Activated CD8-positive, alpha-beta memory T cell treated with anti-CD3 and anti-CD28 coated beads, Interleukin-2, amount 10 ng/mL, durations not matched to agents 7 days and 5 days (primary cell): ENCODE measurements at regions not wholly inside any gene's neighbourhood (a gene's known extent, or its start where the extent isn't known, plus 50 kb on each side); places are given as distances from the start of the nearest gene placed in this dataset.

ENCODE experiments used
- ATAC-seq: fragments of 150-1000 bp; cut with Tn5 transposase; one replicate; pipeline ENCODE4 v1.10.0; 2021; ENCODE audit warnings: moderate library complexity
- CTCF ChIA-PET: fragments of 350-600 bp; sonication (Branson Sonifier 250); formaldehyde crosslinking; loops from one replicate; lab custom pipeline; 2021; ENCODE audit warnings: antibody characterized with exemption; lab: Charles Lee
- DNase-seq: peaks from one replicate; pipeline ENCODE4 v3.0.0-alpha.2; 2020
- H3K27ac Mint-ChIP-seq: one replicate; pipeline ENCODE4 v1.8.0; 2021; ENCODE audit warnings: mild to moderate bottlenecking, mixed read lengths
- H3K27me3 Mint-ChIP-seq: one replicate; pipeline ENCODE4 v1.8.0; 2021; ENCODE audit warnings: mixed read lengths
- H3K36me3 Mint-ChIP-seq: one replicate; pipeline ENCODE4 v1.8.0; 2021; ENCODE audit warnings: mild to moderate bottlenecking, mixed read lengths
- H3K4me1 Mint-ChIP-seq: one replicate; pipeline ENCODE4 v1.8.0; 2021; ENCODE audit warnings: mixed read lengths
- H3K4me3 Mint-ChIP-seq: one replicate; pipeline ENCODE4 v1.8.0; 2021; ENCODE audit warnings: mild to moderate bottlenecking, moderate library complexity, mixed read lengths
- H3K9me3 Mint-ChIP-seq: one replicate; pipeline ENCODE4 v1.8.0; 2022; ENCODE audit warnings: low read depth, mixed read lengths

GRCh38 chr6:11633741-11634509, 96.4 kb downstream of the TMEM170B start:
- CTCF ChIA-PET = no interaction called here
- no peak for DNase-seq
- Mint-ChIP-seq H3K36me3 (no peaks in the 10 kb centered on the region), H3K27ac (no peak overlapping the region), H3K4me1 (no peaks in the 10 kb centered on the region), H3K9me3 (no peaks in the 10 kb centered on the region), H3K4me3 (no peak overlapping the region), H3K27me3 (peaks cover 13% of the 10 kb centered on the region)
- no peak for ATAC-seq

- H3K27me3 Mint-ChIP-seq = peaks cover 11% of the 10 kb centered on the region
- H3K36me3 Mint-ChIP-seq = no peaks in the 10 kb centered on the region
- H3K27ac Mint-ChIP-seq = no peak overlapping the region
- no peak overlapping the region for H3K4me3 Mint-ChIP-seq
- CTCF ChIA-PET = no interaction called here
- H3K4me1 Mint-ChIP-seq = no peaks in the 10 kb centered on the region
- no peaks in the 10 kb centered on the region for H3K9me3 Mint-ChIP-seq
- DNase-seq (no peak), ATAC-seq (no peak)
Measured at GRCh38 chr6:11634948-11635347, 97.4 kb downstream of the TMEM170B start.

GRCh38 chr6:11636121-11636520, 98.6 kb downstream of the TMEM170B start:
- no peak for DNase-seq
- H3K36me3 Mint-ChIP-seq = no peaks in the 10 kb centered on the region
- H3K4me1 Mint-ChIP-seq = no peaks in the 10 kb centered on the region
- peaks cover 5% of the 10 kb centered on the region for H3K27me3 Mint-ChIP-seq
- H3K9me3 Mint-ChIP-seq = no peaks in the 10 kb centered on the region
- CTCF ChIA-PET = no interaction called here
- H3K4me3 Mint-ChIP-seq = no peak overlapping the region
- ATAC-seq = no peak
- H3K27ac Mint-ChIP-seq = no peak overlapping the region

GRCh38 chr6:11637266-11637665, 99.7 kb downstream of the TMEM170B start:
- no peaks in the 10 kb centered on the region for H3K36me3 Mint-ChIP-seq

GRCh38 chr6:11639376-11640235, 102.1 kb downstream of the TMEM170B start:
- ATAC-seq (no peak), DNase-seq (no peak)
- Mint-ChIP-seq H3K4me1 (no peaks in the 10 kb centered on the region), H3K27ac (no peak overlapping the region), H3K4me3 (no peak overlapping the region), H3K9me3 (no peaks in the 10 kb centered on the region), H3K36me3 (no peaks in the 10 kb centered on the region), H3K27me3 (peaks cover 13% of the 10 kb centered on the region)
- CTCF ChIA-PET = interaction anchor here (0.7 kb wide), 1 partner anchor 15 kb away, joined by 3 read pairs; no protein-coding TSS in a partner anchor

More at GRCh38 chr6:11637266-11637665, 99.7 kb downstream of the TMEM170B start:
- H3K9me3 Mint-ChIP-seq = no peaks in the 10 kb centered on the region
- peaks cover 10% of the 10 kb centered on the region for H3K27me3 Mint-ChIP-seq
- no peak for ATAC-seq
- no peak for DNase-seq
- H3K27ac Mint-ChIP-seq = no peak overlapping the region
- CTCF ChIA-PET = no interaction called here
- no peak overlapping the region for H3K4me3 Mint-ChIP-seq
- H3K4me1 Mint-ChIP-seq = no peaks in the 10 kb centered on the region

GRCh38 chr6:11640486-11640885, 102.9 kb downstream of the TMEM170B start:
- H3K27ac Mint-ChIP-seq = no peak overlapping the region
- no peak for ATAC-seq

GRCh38 chr6:11644071-11644470, 106.5 kb downstream of the TMEM170B start:
- Mint-ChIP-seq H3K4me1 (no peaks in the 10 kb centered on the region), H3K9me3 (no peaks in the 10 kb centered on the region), H3K36me3 (no peaks in the 10 kb centered on the region), H3K27me3 (peaks cover 39% of the 10 kb centered on the region), H3K27ac (no peak overlapping the region), H3K4me3 (no peak overlapping the region)
- no peak for ATAC-seq
- CTCF ChIA-PET = interaction anchor here (0.6 kb wide), 1 partner anchor 11 kb away, joined by 4 read pairs; no protein-coding TSS in a partner anchor
- no peak for DNase-seq

More at GRCh38 chr6:11640486-11640885, 102.9 kb downstream of the TMEM170B start:
- CTCF ChIA-PET = interaction anchor here (0.7 kb wide), 1 partner anchor 14 kb away, joined by 3 read pairs; no protein-coding TSS in a partner anchor
- no peaks in the 10 kb centered on the region for H3K4me1 Mint-ChIP-seq
- no peaks in the 10 kb centered on the region for H3K36me3 Mint-ChIP-seq
- no peaks in the 10 kb centered on the region for H3K9me3 Mint-ChIP-seq
- no peak for DNase-seq
- no peak overlapping the region for H3K4me3 Mint-ChIP-seq
- peaks cover 21% of the 10 kb centered on the region for H3K27me3 Mint-ChIP-seq

- Mint-ChIP-seq H3K9me3 (no peaks in the 10 kb centered on the region), H3K36me3 (no peaks in the 10 kb centered on the region), H3K4me3 (no peak overlapping the region), H3K27me3 (peaks cover 38% of the 10 kb centered on the region), H3K4me1 (no peaks in the 10 kb centered on the region), H3K27ac (no peak overlapping the region)
- CTCF ChIA-PET = no interaction called here
- DNase-seq (no peak), ATAC-seq (no peak)
Measured at GRCh38 chr6:11644601-11645000, 107.1 kb downstream of the TMEM170B start.

- H3K27me3 Mint-ChIP-seq = peaks cover 36% of the 10 kb centered on the region
- H3K36me3 Mint-ChIP-seq = no peaks in the 10 kb centered on the region
- H3K9me3 Mint-ChIP-seq = no peaks in the 10 kb centered on the region
- no peak overlapping the region for H3K27ac Mint-ChIP-seq
- CTCF ChIA-PET = no interaction called here
- H3K4me3 Mint-ChIP-seq = no peak overlapping the region
- H3K4me1 Mint-ChIP-seq = no peaks in the 10 kb centered on the region
- no peak for DNase-seq
- no peak for ATAC-seq
Measured at GRCh38 chr6:11645016-11645415, 107.5 kb downstream of the TMEM170B start.

GRCh38 chr6:11648436-11648775, 110.9 kb downstream of the TMEM170B start:
- no peak overlapping the region for H3K4me3 Mint-ChIP-seq
- H3K36me3 Mint-ChIP-seq = no peaks in the 10 kb centered on the region
- peaks cover 7% of the 10 kb centered on the region for H3K4me1 Mint-ChIP-seq
- CTCF ChIA-PET = no interaction called here
- no peak for ATAC-seq
- no peak overlapping the region for H3K27ac Mint-ChIP-seq
- no peaks in the 10 kb centered on the region for H3K9me3 Mint-ChIP-seq
- peaks cover 29% of the 10 kb centered on the region for H3K27me3 Mint-ChIP-seq
- peak; percentile 5 for DNase-seq

GRCh38 chr6:11648889-11649288, 111.3 kb downstream of the TMEM170B start:
- CTCF ChIA-PET = no interaction called here
- no peak overlapping the region for H3K27ac Mint-ChIP-seq
- peak; percentile 7 for DNase-seq

GRCh38 chr6:11650025-11650696, 112.6 kb downstream of the TMEM170B start:
- Mint-ChIP-seq H3K4me1 (peaks cover 12% of the 10 kb centered on the region), H3K4me3 (no peak overlapping the region), H3K9me3 (no peaks in the 10 kb centered on the region), H3K27ac (no peak overlapping the region), H3K36me3 (no peaks in the 10 kb centered on the region), H3K27me3 (peaks cover 35% of the 10 kb centered on the region)
- CTCF ChIA-PET = no interaction called here
- DNase-seq (peak; percentile 21), ATAC-seq (no peak)

More at GRCh38 chr6:11648889-11649288, 111.3 kb downstream of the TMEM170B start:
- no peaks in the 10 kb centered on the region for H3K36me3 Mint-ChIP-seq
- H3K27me3 Mint-ChIP-seq = peaks cover 29% of the 10 kb centered on the region
- H3K4me3 Mint-ChIP-seq = no peak overlapping the region
- H3K9me3 Mint-ChIP-seq = no peaks in the 10 kb centered on the region
- ATAC-seq = no peak
- H3K4me1 Mint-ChIP-seq = peaks cover 12% of the 10 kb centered on the region

- ATAC-seq (no peak), DNase-seq (peak; percentile 21)
- CTCF ChIA-PET = no interaction called here
- Mint-ChIP-seq H3K9me3 (no peaks in the 10 kb centered on the region), H3K27me3 (peaks cover 30% of the 10 kb centered on the region), H3K4me1 (peaks cover 15% of the 10 kb centered on the region), H3K36me3 (no peaks in the 10 kb centered on the region), H3K27ac (no peak overlapping the region), H3K4me3 (no peak overlapping the region)
Measured at GRCh38 chr6:11650711-11651110, 113.2 kb downstream of the TMEM170B start.
